NT2/D1 (cell line): ENCODE measurements at regions not wholly inside any gene's neighbourhood (a gene's known extent, or its start where the extent isn't known, plus 50 kb on each side); places are given as distances from the start of the nearest gene placed in this dataset.

Source experiments
- SUZ12 ChIP-seq: IDR thresholded peaks from 2 replicates; pipeline ENCODE4 v1.6.1; 2011; ENCODE audit not compliant: insufficient read length, insufficient read depth; ENCODE audit errors: extremely low read depth
- YY1 ChIP-seq: IDR thresholded peaks from 2 replicates; pipeline ENCODE4 v1.6.1; 2011; ENCODE audit not compliant: insufficient read length, insufficient read depth
- ZNF274 ChIP-seq: IDR thresholded peaks from 2 replicates; pipeline ENCODE4 v1.6.1; 2011; ENCODE audit warnings: mild to moderate bottlenecking, low read depth, low read length

DNA sequence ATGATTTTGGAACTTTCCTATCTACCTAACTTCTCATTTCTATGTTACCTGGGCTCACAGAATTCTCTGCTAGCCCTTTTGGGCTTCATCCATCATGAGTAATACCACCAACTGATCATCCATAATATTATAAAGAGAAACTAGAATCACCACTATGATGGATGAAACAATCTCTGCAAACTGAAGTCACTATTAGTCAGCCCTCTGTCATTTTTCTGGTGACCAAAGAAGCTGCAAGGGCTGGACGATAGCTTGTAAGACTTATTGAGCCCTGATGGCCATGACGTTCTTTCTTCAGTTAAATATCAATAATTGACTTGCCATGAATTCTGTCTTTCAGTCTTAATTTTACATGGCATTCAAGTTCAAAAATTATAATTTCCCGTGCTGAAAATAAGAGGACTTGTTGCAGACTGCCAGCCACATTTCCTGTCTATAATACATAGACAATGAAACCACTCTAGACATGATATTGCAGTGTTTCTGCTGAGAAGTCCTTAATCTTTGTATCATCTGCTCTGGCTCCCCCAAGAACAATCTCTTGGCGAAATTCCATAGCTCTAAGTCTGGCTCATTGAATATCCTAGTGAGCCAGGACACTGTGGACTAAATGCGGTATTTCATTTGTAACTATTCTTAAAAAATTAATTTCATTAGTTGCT is 655.0 kb upstream of the CAMK1G start:
- no peak for TF ChIP-seq YY1
- TF ChIP-seq ZNF274: no peak
- no peak for TF ChIP-seq SUZ12
